SK-N-SH (cell line): ENCODE measurements at regions not wholly inside any gene's neighbourhood (a gene's known extent, or its start where the extent isn't known, plus 50 kb on each side); places are given as distances from the start of the nearest gene placed in this dataset.

ENCODE experiments used
- CTCF ChIA-PET: fragments of 300-600, 350-600 bp; formaldehyde crosslinking; extraction: SDS; loops from one replicate; lab custom pipeline; 2021; lab: Yijun Ruan, JAX
- POLR2A ChIA-PET: fragments of 350-600 bp; sonication (Branson Sonifier 250); formaldehyde crosslinking; extraction: SDS; loops from one replicate; lab custom pipeline; 2020; ENCODE audit warnings: antibody characterized with exemption, inconsistent platforms; lab: Yijun Ruan, JAX
- DNase-seq: peaks from one replicate; pipeline ENCODE4 v3.0.0; 2012
- H2AFZ ChIP-seq: fragments of 200-600 bp; sonication (generic); 2 replicates; pipeline ENCODE4 v1.8.1; 2016; ENCODE audit warnings: antibody characterized with exemption, mild to moderate bottlenecking, low read depth
- H3F3A ChIP-seq: fragments of 200-600 bp; sonication (generic); replicated peaks from 2 replicates; pipeline ENCODE3; 2016; ENCODE audit warnings: antibody characterized with exemption, mild to moderate bottlenecking; ENCODE audit not compliant: insufficient read depth
- H3K27ac ChIP-seq, 2 experiments: fragments of 200-500 bp in 1 of 2; fragments of 200-600 bp in 1 of 2; sonication (Bioruptor generic) in 1 of 2; sonication (generic), shearing (Covaris generic) in 1 of 2; 2 replicates each; pipeline versions ENCODE4 v1.5.1 to v1.6.1; 2014 to 2016; ENCODE audit warnings: low read depth in 2 of 2, inconsistent platforms in 1 of 2, low read length in 1 of 2, mild to moderate bottlenecking in 1 of 2, mixed read lengths in 1 of 2
- H3K27me3 ChIP-seq: fragments of 200-600 bp; sonication (generic), shearing (Covaris generic); 2 replicates; pipeline ENCODE4 v1.6.1; 2016; ENCODE audit warnings: mixed run types; ENCODE audit not compliant: insufficient read depth
- H3K36me3 ChIP-seq, 2 experiments: fragments of 200-500 bp in 1 of 2; fragments of 200-600 bp in 1 of 2; sonication (Bioruptor generic) in 1 of 2; sonication (generic) in 1 of 2; replicated peaks in 1 of 2; 2 replicates each; pipeline versions ENCODE3 to v1.5.1; 2014 to 2016; ENCODE audit warnings: low read length in 1 of 2, mild to moderate bottlenecking in 1 of 2; ENCODE audit not compliant: insufficient read depth in 2 of 2, control insufficient read depth in 1 of 2
- H3K4me1 ChIP-seq, 2 experiments: fragments of 200-500 bp in 1 of 2; fragments of 200-600 bp in 1 of 2; sonication (Bioruptor generic) in 1 of 2; sonication (generic), shearing (Covaris generic) in 1 of 2; 2 replicates each; pipeline versions ENCODE4 v1.5.1 to v1.6.1; 2014 to 2016; ENCODE audit warnings: low read depth in 1 of 2, low read length in 1 of 2, mixed run types in 1 of 2; ENCODE audit not compliant: insufficient read depth in 2 of 2, control insufficient read depth in 1 of 2
- H3K4me2 ChIP-seq: fragments of 200-600 bp; sonication (generic), shearing (Covaris generic); 2 replicates; pipeline ENCODE4 v1.6.1; 2017; ENCODE audit warnings: mixed run types
- H3K4me3 ChIP-seq, 2 experiments: fragments of 200-500 bp in 1 of 2; fragments of 200-600 bp in 1 of 2; sonication (Bioruptor generic) in 1 of 2; sonication (generic), shearing (Covaris generic) in 1 of 2; 2 replicates each; pipeline versions ENCODE4 v1.5.1 to v1.8.1; 2014 to 2016; ENCODE audit warnings: low read depth in 2 of 2, inconsistent platforms in 1 of 2, low read length in 1 of 2, mild to moderate bottlenecking in 1 of 2, mixed read lengths in 1 of 2, moderate library complexity in 1 of 2
- H3K79me2 ChIP-seq: fragments of 200-600 bp; sonication (generic); 2 replicates; pipeline ENCODE4 v1.8.1; 2017; ENCODE audit warnings: mild to moderate bottlenecking; ENCODE audit not compliant: insufficient read depth
- H3K9ac ChIP-seq: fragments of 200-600 bp; sonication (generic); 2 replicates; pipeline ENCODE4 v1.6.1; 2017; ENCODE audit warnings: mixed run types
- H3K9me2 ChIP-seq: fragments of 200-600 bp; sonication (generic); 2 replicates; pipeline ENCODE4 v1.6.1; 2017; ENCODE audit warnings: mixed run types
- H3K9me3 ChIP-seq: fragments of 200-600 bp; sonication (generic); 2 replicates; pipeline ENCODE4 v1.6.1; 2017; ENCODE audit warnings: mixed run types, mild to moderate bottlenecking, moderate library complexity
- H4K20me1 ChIP-seq: fragments of 200-600 bp; sonication (generic); 2 replicates; pipeline ENCODE4 v1.6.1; 2017; ENCODE audit warnings: mild to moderate bottlenecking, mixed run types; ENCODE audit not compliant: insufficient read depth
- CHD2 ChIP-seq: fragments of 150-350 bp; IDR thresholded peaks from 2 replicates; pipeline ENCODE4 v1.6.1; 2018; ENCODE audit warnings: low read length; ENCODE audit not compliant: partially characterized antibody
- CTCF ChIP-seq: fragments of 200-600 bp; sonication (generic); IDR thresholded peaks from 2 replicates; pipeline ENCODE4 v1.6.1; 2017; ENCODE audit warnings: antibody characterized with exemption, mild to moderate bottlenecking, moderate library complexity
- ELF1 ChIP-seq: IDR thresholded peaks from 2 replicates; pipeline ENCODE4 v1.4.0; 2012
- EP300 ChIP-seq, 2 experiments: IDR thresholded peaks; 2 replicates each; pipeline versions ENCODE4 v1.4.0 to v1.6.1; 2012; ENCODE audit warnings: borderline replicate concordance in 1 of 2, low read depth in 1 of 2, low read length in 1 of 2
- EZH2phosphoT487 ChIP-seq: fragments of 200-600 bp; sonication (generic); IDR thresholded peaks from 2 replicates; pipeline ENCODE4 v1.6.1; 2017; ENCODE audit warnings: low read depth, mixed run types, mild to moderate bottlenecking, antibody characterized with exemption, moderate library complexity, borderline replicate concordance
- FOSL2 ChIP-seq: IDR thresholded peaks from 2 replicates; pipeline ENCODE4 v1.4.0; 2012; ENCODE audit warnings: low read depth, mild to moderate bottlenecking, moderate library complexity, borderline replicate concordance
- FOXJ3 ChIP-seq: sonication (generic); formaldehyde crosslinking; IDR thresholded peaks from 2 replicates; pipeline ENCODE4 v1.5.1; 2020; ENCODE audit warnings: mild to moderate bottlenecking, missing genetic modification reagents
- GATA2 ChIP-seq: sonication (generic); formaldehyde crosslinking; IDR thresholded peaks from 2 replicates; pipeline ENCODE4 v1.5.0; 2020; ENCODE audit warnings: mild to moderate bottlenecking, missing genetic modification reagents
- JUND ChIP-seq: IDR thresholded peaks from 2 replicates; pipeline ENCODE4 v1.4.0; 2012
- MXI1 ChIP-seq: IDR thresholded peaks from 2 replicates; pipeline ENCODE4 v1.6.1; 2012; ENCODE audit warnings: mild to moderate bottlenecking, low read depth, low read length, improper control_type of control experiment
- NFIC ChIP-seq: IDR thresholded peaks from 2 replicates; pipeline ENCODE4 v1.4.0; 2012; ENCODE audit warnings: borderline replicate concordance
- POLR2AphosphoS5 ChIP-seq: IDR thresholded peaks from 2 replicates; pipeline ENCODE4 v1.6.1; 2012; ENCODE audit warnings: low read depth, low read length
- RCOR1 ChIP-seq: fragments of 150-350 bp; IDR thresholded peaks from 2 replicates; pipeline ENCODE4 v1.6.1; 2017; ENCODE audit warnings: antibody characterized with exemption, low read length
- RFX5 ChIP-seq: IDR thresholded peaks from 2 replicates; pipeline ENCODE4 v1.6.1; 2012; ENCODE audit warnings: mild to moderate bottlenecking, improper control_type of control experiment, low read length
- RXRA ChIP-seq: IDR thresholded peaks from 2 replicates; pipeline ENCODE4 v1.4.0; 2012; ENCODE audit warnings: low read depth, mild to moderate bottlenecking, borderline replicate concordance
- SMC3 ChIP-seq: IDR thresholded peaks from 2 replicates; pipeline ENCODE4 v1.6.1; 2012; ENCODE audit warnings: low read depth, low read length, improper control_type of control experiment
- TCF12 ChIP-seq: IDR thresholded peaks from 2 replicates; pipeline ENCODE4 v1.4.0; 2012
- TEAD4 ChIP-seq: IDR thresholded peaks from 2 replicates; pipeline ENCODE4 v1.4.0; 2012; ENCODE audit warnings: mild to moderate bottlenecking, borderline replicate concordance; ENCODE audit not compliant: insufficient read depth
- USF1 ChIP-seq: IDR thresholded peaks from 2 replicates; pipeline ENCODE4 v1.4.0; 2012; ENCODE audit warnings: low read depth, borderline replicate concordance
- YY1 ChIP-seq: IDR thresholded peaks from 2 replicates; pipeline ENCODE4 v1.4.0; 2012; ENCODE audit warnings: low read depth, mild to moderate bottlenecking
- WGBS: methylation state at CpG from one replicate; pipeline ENCODE4 v1.1.6; 2017; ENCODE audit warnings: low lambda C conversion rate; 5-methylcytosine and 5-hydroxymethylcytosine counted together
- TF ChIP-seq, protein P1 (sequence below): IDR thresholded peaks from 2 replicates; pipeline ENCODE4 v1.4.0; 2012; ENCODE audit warnings: low read depth, borderline replicate concordance

DNA sequence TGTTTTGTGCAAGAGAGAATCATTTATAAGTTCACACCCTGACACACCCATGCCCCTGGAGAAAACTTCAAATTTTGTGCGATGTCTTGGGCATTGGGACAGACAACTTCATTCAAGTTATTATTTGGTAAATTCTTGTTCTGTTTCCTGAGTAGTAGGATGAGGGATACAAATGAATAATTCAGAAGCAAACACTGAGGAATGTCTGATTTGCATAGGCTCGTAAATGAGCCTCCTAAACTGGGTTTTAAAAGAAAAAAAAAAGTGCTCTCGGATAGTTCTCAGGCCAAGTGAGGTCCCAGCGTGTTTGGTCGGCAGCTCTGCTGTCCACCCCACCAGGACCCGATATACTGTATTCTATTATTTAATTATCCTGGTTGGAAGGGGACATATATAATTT, 134.7 kb upstream of the CPM start:
- ChIA-PET CTCF (interaction anchor here (0.7 kb wide), 1 partner anchor 201 kb away, joined by 4 read pairs; no protein-coding TSS in a partner anchor), POLR2A (no interaction called here)
- Histone ChIP-seq H3K36me3 (no peaks in the 10 kb centered on the region), H3F3A (peaks cover 11% of the 10 kb centered on the region), H3K9me2 (no peaks in the 10 kb centered on the region), H3K4me3 (no peak overlapping the region), H3K4me2 (0 out of 2 replicates have a peak overlapping the region, but pooled peaks have one; percentile 20), H3K9me3 (no peaks in the 10 kb centered on the region), H3K27ac (peak overlapping the region in 1 of 2 experiments; percentile 58; a peak in 2 of 4 replicates), H2AFZ (no peak overlapping the region)
- 70% methylated on average over 6 of the region's 6 CpGs for WGBS
- TF ChIP-seq MXI1 (no peak), EP300 (IDR thresholded peaks at IDR 0.05; ENCODE audit: borderline replicate concordance in 1 of 2, low read depth in 1 of 2, low read length in 1 of 2) (no peak), FOXJ3 (CRISPR knock-in tag) (no peak), TCF12 (no peak), TEAD4 (no peak)
- TF ChIP-seq, all 33 proteins: peak for 0
- no peak for DNase-seq
- no peaks in the 10 kb centered on the region for H3K27me3 ChIP-seq
- H3K79me2 ChIP-seq, result no peaks in the 10 kb centered on the region
- H4K20me1 ChIP-seq, result no peaks in the 10 kb centered on the region
- peak overlapping the region; percentile 16; the same call in 1 of the 2 replicates for H3K9ac ChIP-seq
- H3K4me1 ChIP-seq, result no peaks in the 10 kb centered on the region; a peak in 3 of 4 replicates

GRCh38 chr12:69068448-69068847, 135.5 kb upstream of the CPM start:
- whole genome bisulfite sequencing, result 29% methylated on average over 3 of the region's 3 CpGs
- Histone ChIP-seq H3K4me2 (0 out of 2 replicates have a peak overlapping the region, but pooled peaks have one; percentile 20), H3K9me2 (no peaks in the 10 kb centered on the region), H3K9me3 (no peaks in the 10 kb centered on the region), H3K4me1 (no peaks in the 10 kb centered on the region; a peak in 3 of 4 replicates), H3K4me3 (no peak overlapping the region), H2AFZ (peak overlapping the region; percentile 54; the same call in 1 of the 2 replicates), H3K36me3 (no peaks in the 10 kb centered on the region), H3K27ac (peak overlapping the region in 1 of 2 experiments; percentile 58; a peak in 2 of 4 replicates), H3K27me3 (no peaks in the 10 kb centered on the region), H3K79me2 (no peaks in the 10 kb centered on the region), H3K9ac (0 out of 2 replicates have a peak overlapping the region, but pooled peaks have one; percentile 16), H4K20me1 (no peaks in the 10 kb centered on the region), H3F3A (peaks cover 6% of the 10 kb centered on the region)
- POLR2A ChIA-PET, result no interaction called here
- CTCF ChIA-PET, result interaction anchor here (2.3 kb wide), 1 partner anchor 203 kb away, joined by 8 read pairs; no protein-coding TSS in a partner anchor
- no peak for DNase-seq
- TF ChIP-seq CHD2 (no peak), RCOR1 (no peak), MXI1 (no peak), YY1 (no peak), RXRA (peak; percentile 62; the same call in 1 of the 2 replicates), SMC3 (no peak), ELF1 (peak; percentile 58; the same call in 1 of the 2 replicates), FOXJ3 (CRISPR knock-in tag) (no peak), JUND (peak; percentile 61), RFX5 (no peak), CTCF (no peak), NFIC (no peak; the same call in 1 of the 2 replicates), FOSL2 (peak; percentile 63; the same call in 1 of the 2 replicates), EZH2phosphoT487 (no peak), USF1 (no peak), GATA2 (no peak), POLR2AphosphoS5 (no peak), TCF12 (peak; percentile 52; the same call in 1 of the 2 replicates)
- TF ChIP-seq, protein P1, sequence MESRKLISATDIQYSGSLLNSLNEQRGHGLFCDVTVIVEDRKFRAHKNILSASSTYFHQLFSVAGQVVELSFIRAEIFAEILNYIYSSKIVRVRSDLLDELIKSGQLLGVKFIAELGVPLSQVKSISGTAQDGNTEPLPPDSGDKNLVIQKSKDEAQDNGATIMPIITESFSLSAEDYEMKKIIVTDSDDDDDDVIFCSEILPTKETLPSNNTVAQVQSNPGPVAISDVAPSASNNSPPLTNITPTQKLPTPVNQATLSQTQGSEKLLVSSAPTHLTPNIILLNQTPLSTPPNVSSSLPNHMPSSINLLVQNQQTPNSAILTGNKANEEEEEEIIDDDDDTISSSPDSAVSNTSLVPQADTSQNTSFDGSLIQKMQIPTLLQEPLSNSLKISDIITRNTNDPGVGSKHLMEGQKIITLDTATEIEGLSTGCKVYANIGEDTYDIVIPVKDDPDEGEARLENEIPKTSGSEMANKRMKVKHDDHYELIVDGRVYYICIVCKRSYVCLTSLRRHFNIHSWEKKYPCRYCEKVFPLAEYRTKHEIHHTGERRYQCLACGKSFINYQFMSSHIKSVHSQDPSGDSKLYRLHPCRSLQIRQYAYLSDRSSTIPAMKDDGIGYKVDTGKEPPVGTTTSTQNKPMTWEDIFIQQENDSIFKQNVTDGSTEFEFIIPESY, result no peak
